Left ventricle myocardium inferior (tissue), 1 donor: ENCODE measurements at regions not wholly inside any gene's neighbourhood (a gene's known extent, or its start where the extent isn't known, plus 50 kb on each side); places are given as distances from the start of the nearest gene placed in this dataset.

Source experiments
- DNase-seq: peaks from one replicate; pipeline ENCODE4 v3.0.0-alpha.2; 2020
- H3K27ac ChIP-seq: fragments of 200-600 bp; replicated peaks from 2 replicates; pipeline ENCODE4 v1.8.0; 2021
- H3K27me3 ChIP-seq: fragments of 200-600 bp; 2 replicates; pipeline ENCODE4 v1.8.0; 2021; ENCODE audit warnings: low read depth
- H3K36me3 ChIP-seq: fragments of 200-600 bp; 2 replicates; pipeline ENCODE4 v1.8.0; 2021
- H3K4me1 ChIP-seq: fragments of 200-600 bp; 2 replicates; pipeline ENCODE4 v1.8.0; 2021
- H3K4me3 ChIP-seq: fragments of 200-600 bp; 2 replicates; pipeline ENCODE4 v1.8.0; 2021; ENCODE audit warnings: mild to moderate bottlenecking, moderate library complexity
- H3K9me3 ChIP-seq: fragments of 200-600 bp; replicated peaks from 2 replicates; pipeline ENCODE4 v1.8.0; 2021
- CTCF ChIP-seq: fragments of 200-600 bp; IDR thresholded peaks from 2 replicates; pipeline ENCODE4 v1.8.0; 2021; ENCODE audit warnings: antibody characterized with exemption, mild to moderate bottlenecking, borderline replicate concordance
- intact Hi-C: fragments of 100-400 bp; cut with micrococcal nuclease; formaldehyde crosslinking; loops from one replicate; pipeline ENCODE4 v1.11.0; 2022
- donor health status: DM: no; HTN: yes; CAD: no; lungs with severe emphysema.

GRCh38 chr4:24219209-24219608 lies 329.4 kb upstream of the PPARGC1A start:
- DNase-seq: no peak
- TF ChIP-seq CTCF: no peak
- no peak overlapping the region for H3K27ac ChIP-seq
- H3K4me3 ChIP-seq: no peak overlapping the region
- H3K27me3 ChIP-seq: no peaks in the 10 kb centered on the region
- H3K9me3 ChIP-seq: peaks cover 9% of the 10 kb centered on the region
- H3K36me3 ChIP-seq: no peaks in the 10 kb centered on the region
- intact Hi-C loops: no loop called here
- no peaks in the 10 kb centered on the region for H3K4me1 ChIP-seq

DNA sequence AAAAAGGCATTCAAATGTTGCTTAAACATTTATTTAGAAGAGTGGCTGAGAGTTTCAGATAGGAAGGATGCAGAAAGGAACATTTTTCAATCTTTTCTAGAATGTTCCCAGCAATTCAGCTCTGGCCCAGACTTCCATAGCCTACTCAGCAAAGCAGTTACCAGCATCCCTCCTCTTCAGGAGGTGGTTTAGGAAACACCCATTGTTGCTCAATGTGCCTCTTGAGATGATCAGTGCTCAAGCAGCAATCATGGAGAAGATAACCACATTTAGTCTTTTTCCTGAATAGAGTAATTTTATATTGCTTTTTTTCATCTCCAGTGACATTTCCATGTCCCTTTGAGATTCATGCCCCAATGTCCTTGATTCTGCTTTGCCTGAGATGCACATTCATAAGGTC lies 328.7 kb upstream of the PPARGC1A start:
- Histone ChIP-seq H3K27me3 (no peaks in the 10 kb centered on the region), H3K9me3 (peaks cover 9% of the 10 kb centered on the region), H3K27ac (no peak overlapping the region), H3K36me3 (no peaks in the 10 kb centered on the region), H3K4me1 (no peaks in the 10 kb centered on the region), H3K4me3 (no peak overlapping the region)
- no peak for TF ChIP-seq CTCF
- intact Hi-C loops: no loop called here
- no peak for DNase-seq

- H3K4me3 ChIP-seq: no peak overlapping the region
- DNase-seq: no peak
- TF ChIP-seq CTCF: no peak
- intact Hi-C loops: no loop called here
- no peaks in the 10 kb centered on the region for H3K27me3 ChIP-seq
- H3K36me3 ChIP-seq: no peaks in the 10 kb centered on the region
- no peaks in the 10 kb centered on the region for H3K4me1 ChIP-seq
- H3K27ac ChIP-seq: no peak overlapping the region
- H3K9me3 ChIP-seq: peaks cover 9% of the 10 kb centered on the region
These were observed 324.9 kb upstream of the PPARGC1A start for GRCh38 chr4:24214796-24215195.

DNA sequence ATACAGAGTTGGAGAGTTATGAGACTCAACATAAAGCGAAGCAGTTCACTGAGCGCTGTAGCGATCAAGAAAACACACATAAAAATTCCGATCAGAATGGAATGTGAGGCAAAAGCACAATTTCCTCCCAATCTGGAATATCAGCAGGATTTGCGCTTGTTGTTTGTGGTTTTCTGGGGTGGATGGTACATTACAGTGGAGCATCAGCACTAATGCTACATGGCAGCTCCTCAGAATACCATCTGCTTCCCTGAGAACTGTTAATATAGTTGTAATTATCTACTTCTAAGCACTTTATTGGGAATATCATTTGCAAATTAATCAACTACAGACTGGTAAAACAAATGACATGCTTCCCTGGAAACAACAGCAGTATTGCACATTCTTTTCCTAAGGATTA lies 324.1 kb upstream of the PPARGC1A start:
- TF ChIP-seq CTCF: no peak
- intact Hi-C loops: no loop called here
- H3K4me1 ChIP-seq: no peaks in the 10 kb centered on the region
- no peak overlapping the region for H3K27ac ChIP-seq
- DNase-seq: no peak
- no peaks in the 10 kb centered on the region for H3K36me3 ChIP-seq
- no peak overlapping the region for H3K4me3 ChIP-seq
- peaks cover 9% of the 10 kb centered on the region for H3K9me3 ChIP-seq
- no peaks in the 10 kb centered on the region for H3K27me3 ChIP-seq

GRCh38 chr4:24212642-24213041 lies 322.8 kb upstream of the PPARGC1A start:
- H3K36me3 ChIP-seq: no peaks in the 10 kb centered on the region
- intact Hi-C loops: no loop called here
- H3K27me3 ChIP-seq: no peaks in the 10 kb centered on the region
- no peaks in the 10 kb centered on the region for H3K9me3 ChIP-seq
- TF ChIP-seq CTCF: no peak
- H3K27ac ChIP-seq: no peak overlapping the region
- DNase-seq: no peak
- H3K4me3 ChIP-seq: no peak overlapping the region
- H3K4me1 ChIP-seq: no peaks in the 10 kb centered on the region

- H3K27ac ChIP-seq: no peak overlapping the region
- no peak for TF ChIP-seq CTCF
- no peaks in the 10 kb centered on the region for H3K27me3 ChIP-seq
- no peaks in the 10 kb centered on the region for H3K9me3 ChIP-seq
- H3K4me3 ChIP-seq: no peak overlapping the region
- no peaks in the 10 kb centered on the region for H3K36me3 ChIP-seq
- no peaks in the 10 kb centered on the region for H3K4me1 ChIP-seq
- intact Hi-C loops: no loop called here
- DNase-seq: no peak
These were observed 322.0 kb upstream of the PPARGC1A start for GRCh38 chr4:24211856-24212255.
